H1 (cell line): ENCODE measurements at regions not wholly inside any gene's neighbourhood (a gene's known extent, or its start where the extent isn't known, plus 50 kb on each side); places are given as distances from the start of the nearest gene placed in this dataset.

Source experiments
- CTCF ChIA-PET: fragments of 300-600 bp; sonication (Branson Sonifier 250); formaldehyde crosslinking; loops from one replicate; lab custom pipeline; 2021; ENCODE audit not compliant: partially characterized antibody; lab: Charles Lee
- POLR2A ChIA-PET: fragments of 300-600 bp; sonication (Branson Sonifier 250); formaldehyde crosslinking; loops from one replicate; lab custom pipeline; 2021; ENCODE audit warnings: inconsistent platforms; ENCODE audit not compliant: partially characterized antibody; lab: Charles Lee
- DNase-seq, 2 experiments: peaks; one replicate each; pipeline versions ENCODE4 v3.0.0 to v3.0.0-alpha.2; 2010 to 2022; ENCODE audit warnings: low spot score in 2 of 2, low read depth in 1 of 2, mixed read lengths in 1 of 2
- FAIRE-seq: peaks from 2 replicates; lab custom pipeline; 2011; peaks lifted over from hg19 to GRCh38; lab: Jason Lieb, UNC
- H2AFZ ChIP-seq: 2 replicates; pipeline ENCODE4 v1.8.1; 2012; ENCODE audit warnings: low read length, inconsistent platforms
- H2AK5ac ChIP-seq: 2 replicates; pipeline ENCODE4 v1.6.1; 2013; ENCODE audit warnings: low read depth, low read length
- H2BK120ac ChIP-seq: replicated peaks from 2 replicates; pipeline ENCODE3; 2013; ENCODE audit warnings: low read depth, low read length, inconsistent platforms
- H2BK12ac ChIP-seq: 2 replicates; pipeline ENCODE4 v1.6.1; 2013; ENCODE audit warnings: low read depth, low read length
- H2BK15ac ChIP-seq: 2 replicates; pipeline ENCODE4 v1.6.1; 2013; ENCODE audit warnings: low read length
- H2BK20ac ChIP-seq: 2 replicates; pipeline ENCODE4 v1.6.1; 2013; ENCODE audit warnings: low read length
- H2BK5ac ChIP-seq: 2 replicates; pipeline ENCODE4 v1.6.1; 2013; ENCODE audit warnings: low read depth, low read length
- H3K14ac ChIP-seq: 2 replicates; pipeline ENCODE4 v1.6.1; 2013; ENCODE audit warnings: inconsistent platforms; ENCODE audit not compliant: insufficient read length
- H3K18ac ChIP-seq: 2 replicates; pipeline ENCODE4 v1.6.1; 2013; ENCODE audit warnings: low read length; ENCODE audit errors: extremely low read depth
- H3K23ac ChIP-seq: 2 replicates; pipeline ENCODE4 v1.6.1; 2013; ENCODE audit warnings: inconsistent platforms; ENCODE audit not compliant: insufficient read length
- H3K23me2 ChIP-seq: 2 replicates; pipeline ENCODE4 v1.6.1; 2013; ENCODE audit warnings: low read depth, low read length
- H3K27ac ChIP-seq: 2 replicates; pipeline ENCODE4 v1.6.1; 2011; ENCODE audit warnings: low read depth, low read length, inconsistent platforms
- H3K27me3 ChIP-seq, 4 experiments: replicated peaks in 1 of 4; 1 replicate in 1 of 4; 2 replicates in 3 of 4; pipeline versions ENCODE4 v1.6.1 to v1.8.1; 2011 to 2013; ENCODE audit warnings: low read length in 3 of 4, mild to moderate bottlenecking in 3 of 4, inconsistent platforms in 2 of 4, mixed read lengths in 2 of 4, moderate library complexity in 1 of 4; ENCODE audit not compliant: control insufficient read depth in 3 of 4, insufficient read depth in 3 of 4; ENCODE audit errors: extremely low read depth in 1 of 4
- H3K36me3 ChIP-seq, 4 experiments: 2 replicates each; pipeline versions ENCODE4 v1.6.1 to v1.8.1; 2011 to 2013; ENCODE audit warnings: mild to moderate bottlenecking in 4 of 4, low read length in 3 of 4, moderate library complexity in 2 of 4, control low read depth in 1 of 4, inconsistent platforms in 1 of 4; ENCODE audit not compliant: insufficient read depth in 4 of 4, control insufficient read depth in 2 of 4
- H3K4ac ChIP-seq: replicated peaks from 2 replicates; pipeline ENCODE3; 2013; ENCODE audit warnings: low read length, low read depth, mixed read lengths, inconsistent platforms; ENCODE audit not compliant: insufficient read length
- H3K4me1 ChIP-seq, 4 experiments: replicated peaks in 1 of 4; 1 replicate in 1 of 4; 2 replicates in 3 of 4; pipeline versions ENCODE4 v1.6.1 to v1.8.1; 2011 to 2013; ENCODE audit warnings: low read length in 3 of 4, inconsistent platforms in 2 of 4, mixed read lengths in 1 of 4; ENCODE audit not compliant: insufficient read depth in 4 of 4, control insufficient read depth in 3 of 4
- H3K4me2 ChIP-seq, 2 experiments: 2 replicates each; pipeline versions ENCODE4 v1.6.1 to v1.8.1; 2011 to 2013; ENCODE audit warnings: low read depth in 2 of 2, low read length in 2 of 2, control low read depth in 1 of 2, inconsistent platforms in 1 of 2, mild to moderate bottlenecking in 1 of 2; ENCODE audit not compliant: insufficient read depth in 1 of 2
- H3K4me3 ChIP-seq, 4 experiments: fragments of 200-600, 300-600 bp in 1 of 4; sonication (generic), shearing (Covaris generic), sonication (Bioruptor Twin) in 1 of 4; 2 replicates each; pipeline versions ENCODE4 v1.5.1 to v1.8.1; 2011 to 2016; ENCODE audit warnings: low read length in 4 of 4, low read depth in 3 of 4, control low read depth in 2 of 4, inconsistent platforms in 2 of 4, mild to moderate bottlenecking in 2 of 4, mixed read lengths in 1 of 4, moderate library complexity in 1 of 4; ENCODE audit not compliant: insufficient read depth in 2 of 4; ENCODE audit errors: extremely low read depth in 1 of 4
- H3K56ac ChIP-seq: replicated peaks from 2 replicates; pipeline ENCODE3; 2013; ENCODE audit warnings: low read depth, mild to moderate bottlenecking, mixed read lengths, low read length, inconsistent platforms; ENCODE audit not compliant: insufficient read length
- H3K79me1 ChIP-seq: 2 replicates; pipeline ENCODE4 v1.6.1; 2013; ENCODE audit warnings: low read depth, low read length, control low read depth
- H3K79me2 ChIP-seq, 2 experiments: 2 replicates each; pipeline versions ENCODE4 v1.6.1 to v1.8.1; 2012 to 2013; ENCODE audit warnings: low read length in 2 of 2, mild to moderate bottlenecking in 2 of 2, inconsistent platforms in 1 of 2; ENCODE audit not compliant: insufficient read depth in 2 of 2, control insufficient read depth in 1 of 2
- H3K9ac ChIP-seq, 4 experiments: replicated peaks in 1 of 4; 1 replicate in 1 of 4; 2 replicates in 3 of 4; pipeline versions ENCODE4 v1.6.1 to v1.8.1; 2011 to 2013; ENCODE audit warnings: low read depth in 3 of 4, low read length in 3 of 4, control low read depth in 2 of 4, mild to moderate bottlenecking in 2 of 4, moderate library complexity in 2 of 4, inconsistent platforms in 1 of 4; ENCODE audit errors: extremely low read depth in 1 of 4
- H3K9me3 ChIP-seq, 2 experiments: 2 replicates each; pipeline versions ENCODE4 v1.6.1 to v1.8.1; 2012 to 2013; ENCODE audit warnings: mild to moderate bottlenecking in 2 of 2, moderate library complexity in 2 of 2, control low read depth in 1 of 2, inconsistent platforms in 1 of 2, low read depth in 1 of 2, low read length in 1 of 2, mixed read lengths in 1 of 2; ENCODE audit not compliant: insufficient read depth in 2 of 2
- H4K20me1 ChIP-seq, 2 experiments: replicated peaks in 1 of 2; 2 replicates each; pipeline versions ENCODE3 to v1.8.1; 2011 to 2013; ENCODE audit warnings: inconsistent platforms in 2 of 2, low read length in 2 of 2, mild to moderate bottlenecking in 1 of 2; ENCODE audit not compliant: insufficient read depth in 2 of 2, control insufficient read depth in 1 of 2
- H4K5ac ChIP-seq: 2 replicates; pipeline ENCODE4 v1.6.1; 2013; ENCODE audit warnings: low read length, low read depth, mixed read lengths, inconsistent platforms; ENCODE audit not compliant: insufficient read length
- H4K8ac ChIP-seq: 2 replicates; pipeline ENCODE4 v1.8.0; 2013; ENCODE audit warnings: mild to moderate bottlenecking, moderate library complexity, low read length, inconsistent platforms; ENCODE audit not compliant: insufficient read depth; ENCODE audit errors: extremely low read depth
- H4K91ac ChIP-seq: replicated peaks from 2 replicates; pipeline ENCODE3; 2013; ENCODE audit warnings: low read length, mixed read lengths, inconsistent platforms; ENCODE audit not compliant: insufficient read length
- E2F6 ChIP-seq: IDR thresholded peaks from 2 replicates; pipeline ENCODE4 v1.6.1; 2012; ENCODE audit warnings: inconsistent platforms
- SAP30 ChIP-seq: fragments of 300-600 bp; sonication (generic); IDR thresholded peaks from 2 replicates; pipeline ENCODE4 v1.7.1; 2012; ENCODE audit warnings: low read length, moderate library complexity, mild to moderate bottlenecking, inconsistent platforms; ENCODE audit not compliant: insufficient read depth, insufficient replicate concordance
- SRF ChIP-seq: IDR thresholded peaks from 2 replicates; pipeline ENCODE4 v1.6.1; 2011; ENCODE audit warnings: mild to moderate bottlenecking, low read depth, low read length, moderate library complexity
- TEAD4 ChIP-seq: IDR thresholded peaks from 2 replicates; pipeline ENCODE4 v1.6.1; 2012; ENCODE audit warnings: low read depth, low read length, inconsistent platforms, mixed read lengths
- WGBS, 2 experiments: shearing (Covaris generic) in 1 of 2; methylation state at CpG; one replicate each; pipeline versions ENCODE4 v1.1.6 to v1.1.7; 2013 to 2015; ENCODE audit warnings: low lambda C conversion rate in 2 of 2, mixed read lengths in 2 of 2, inconsistent platforms in 1 of 2, low coverage in 1 of 2, missing lambda C conversion rate in 1 of 2; ENCODE audit not compliant: insufficient replicate concordance in 2 of 2, insufficient coverage in 1 of 2, insufficient read length in 1 of 2; ENCODE audit errors: extremely low coverage in 1 of 2, missing lambda C conversion rate in 1 of 2; 5-methylcytosine and 5-hydroxymethylcytosine counted together

GRCh38 chr1:195806060-195806459 is 802.2 kb downstream of the KCNT2 start:
- no peak overlapping the region for H2AK5ac ChIP-seq
- H3K27me3 ChIP-seq: no peaks in the 10 kb centered on the region
- no peak overlapping the region for H2BK5ac ChIP-seq
- no peak overlapping the region for H2BK120ac ChIP-seq
- no peak overlapping the region for H2BK20ac ChIP-seq
- H3K27ac ChIP-seq: no peak overlapping the region
- H3K4me3 ChIP-seq: no peak overlapping the region
- H3K14ac ChIP-seq: no peak overlapping the region
- no peak overlapping the region for H2BK12ac ChIP-seq
- H4K5ac ChIP-seq: no peak overlapping the region
- no peak overlapping the region for H2AFZ ChIP-seq
- H3K23me2 ChIP-seq: no peaks in the 10 kb centered on the region
- no peaks in the 10 kb centered on the region for H3K4me1 ChIP-seq
- H4K91ac ChIP-seq: no peak overlapping the region
- H3K18ac ChIP-seq: no peak overlapping the region
- no peak overlapping the region for H4K8ac ChIP-seq
- H2BK15ac ChIP-seq: no peak overlapping the region
- no peak overlapping the region for H3K56ac ChIP-seq
- DNase-seq (no peak), FAIRE-seq (no peak)
- ChIA-PET CTCF (no interaction called here), POLR2A (no interaction called here)
- H3K79me1 ChIP-seq: no peaks in the 10 kb centered on the region
- H3K4me2 ChIP-seq: no peak overlapping the region
- H3K36me3 ChIP-seq: no peaks in the 10 kb centered on the region
- no peaks in the 10 kb centered on the region for H3K79me2 ChIP-seq
- H4K20me1 ChIP-seq: no peaks in the 10 kb centered on the region
- H3K9me3 ChIP-seq: no peaks in the 10 kb centered on the region
- WGBS, 2 experiments: 98% methylated on average over 2 of the region's 2 CpGs; no CpG with 5 or more reads in 1 of the 2 experiments
- no peak overlapping the region for H3K23ac ChIP-seq
- no peak overlapping the region for H3K9ac ChIP-seq
- no peak overlapping the region for H3K4ac ChIP-seq
- no peak for TF ChIP-seq SRF
- TF ChIP-seq SAP30: no peak
- TF ChIP-seq E2F6: no peak
- TF ChIP-seq TEAD4: no peak
